ENCODE measurements at regions not wholly inside any gene's neighbourhood (a gene's known extent, or its start where the extent isn't known, plus 50 kb on each side); places are given as distances from the start of the nearest gene placed in this dataset.

- no peak for ATAC-seq
Measured at GRCh38 chr6:150537893-150538292, 61.8 kb upstream of the PLEKHG1 start.

GRCh38 chr6:150539111-150539510 is 60.6 kb upstream of the PLEKHG1 start:
- ATAC-seq: no peak
- no peak for TF ChIP-seq GLIS3 (CRISPR knock-in tag; IDR thresholded peaks at IDR 0.05)
- TF ChIP-seq ZNF8 (CRISPR knock-in tag; IDR thresholded peaks at IDR 0.05): no peak
- no peak for TF ChIP-seq RARB (CRISPR knock-in tag; IDR thresholded peaks at IDR 0.05)
- TF ChIP-seq TOX (CRISPR knock-in tag; IDR thresholded peaks at IDR 0.05; ENCODE audit: borderline replicate concordance): no peak
- TF ChIP-seq TCF4 (CRISPR knock-in tag; IDR thresholded peaks at IDR 0.05; ENCODE audit: borderline replicate concordance): no peak
- TF ChIP-seq BACH2 (CRISPR knock-in tag; IDR thresholded peaks at IDR 0.05; ENCODE audit: borderline replicate concordance): no peak
- TF ChIP-seq ZFP30 (CRISPR knock-in tag; IDR thresholded peaks at IDR 0.05): no peak

More at GRCh38 chr6:150537893-150538292, 61.8 kb upstream of the PLEKHG1 start:
- no peak for TF ChIP-seq GLIS3 (CRISPR knock-in tag; IDR thresholded peaks at IDR 0.05)
- TF ChIP-seq ESRRG (CRISPR knock-in tag; IDR thresholded peaks at IDR 0.05): no peak
- TF ChIP-seq ISL1 (CRISPR knock-in tag; IDR thresholded peaks at IDR 0.05): no peak
- TF ChIP-seq PATZ1 (CRISPR knock-in tag; IDR thresholded peaks at IDR 0.05; ENCODE audit: borderline replicate concordance): no peak
- TF ChIP-seq ZNF8 (CRISPR knock-in tag; IDR thresholded peaks at IDR 0.05): no peak
- no peak for TF ChIP-seq ZC3H10 (CRISPR knock-in tag; IDR thresholded peaks at IDR 0.05)
- no peak for TF ChIP-seq POU6F1 (CRISPR knock-in tag; IDR thresholded peaks at IDR 0.05; ENCODE audit: borderline replicate concordance, low read depth)
- no peak for TF ChIP-seq PPARA (CRISPR knock-in tag; IDR thresholded peaks at IDR 0.05; ENCODE audit: borderline replicate concordance)
- no peak for TF ChIP-seq RARB (CRISPR knock-in tag; IDR thresholded peaks at IDR 0.05)
- no peak for TF ChIP-seq ZNF565 (CRISPR knock-in tag; conservative IDR thresholded peaks at IDR 0.05; ENCODE audit: low read depth)
- no peak for TF ChIP-seq ZNF70 (CRISPR knock-in tag; IDR thresholded peaks at IDR 0.05)
- no peak for TF ChIP-seq TSHZ2 (CRISPR knock-in tag; IDR thresholded peaks at IDR 0.05)
- TF ChIP-seq ARNTL (CRISPR knock-in tag; IDR thresholded peaks at IDR 0.05; ENCODE audit: borderline replicate concordance, low read depth): no peak

GRCh38 chr6:150539568-150539967 is 60.1 kb upstream of the PLEKHG1 start:
- no peak for ATAC-seq
- TF ChIP-seq TCF4 (CRISPR knock-in tag; IDR thresholded peaks at IDR 0.05; ENCODE audit: borderline replicate concordance): no peak
- TF ChIP-seq SNAI2 (CRISPR knock-in tag; IDR thresholded peaks at IDR 0.05): no peak
- no peak for TF ChIP-seq ZNF8 (CRISPR knock-in tag; IDR thresholded peaks at IDR 0.05)
- no peak for TF ChIP-seq RARB (CRISPR knock-in tag; IDR thresholded peaks at IDR 0.05)
- no peak for TF ChIP-seq TSHZ2 (CRISPR knock-in tag; IDR thresholded peaks at IDR 0.05)
- TF ChIP-seq CSDC2 (CRISPR knock-in tag; IDR thresholded peaks at IDR 0.05): no peak

- no peak for TF ChIP-seq ZFP3 (CRISPR knock-in tag; IDR thresholded peaks at IDR 0.05)
- no peak for TF ChIP-seq ESRRG (CRISPR knock-in tag; IDR thresholded peaks at IDR 0.05)
- no peak for TF ChIP-seq OSR1 (CRISPR knock-in tag; IDR thresholded peaks at IDR 0.05)
- TF ChIP-seq ARNTL (CRISPR knock-in tag; IDR thresholded peaks at IDR 0.05; ENCODE audit: borderline replicate concordance, low read depth): no peak
- TF ChIP-seq PATZ1 (CRISPR knock-in tag; IDR thresholded peaks at IDR 0.05; ENCODE audit: borderline replicate concordance): no peak
- TF ChIP-seq TCF4 (CRISPR knock-in tag; IDR thresholded peaks at IDR 0.05; ENCODE audit: borderline replicate concordance): no peak
- no peak for TF ChIP-seq ISL1 (CRISPR knock-in tag; IDR thresholded peaks at IDR 0.05)
- no peak for TF ChIP-seq TSHZ2 (CRISPR knock-in tag; IDR thresholded peaks at IDR 0.05)
- TF ChIP-seq GLIS3 (CRISPR knock-in tag; IDR thresholded peaks at IDR 0.05): no peak
- no peak for ATAC-seq
Measured at GRCh38 chr6:150541576-150541975, 58.1 kb upstream of the PLEKHG1 start.

Data from SK-N-SH treated with all-trans-retinoic acid at 6 μM for 48 hours (cell line).